Ovary (tissue), 3 donors: ENCODE measurements at regions not wholly inside any gene's neighbourhood (a gene's known extent, or its start where the extent isn't known, plus 50 kb on each side); places are given as distances from the start of the nearest gene placed in this dataset.

Experiments
- CTCF ChIP-seq, 3 donors: fragments of 450-650 bp in 2 of 3; fragments of 200-600 bp in 1 of 3; IDR thresholded peaks; one replicate each; pipeline versions ENCODE4 v1.5.1 to v1.8.0; 2016 to 2022; ENCODE audit warnings: antibody characterized with exemption in 3 of 3, mild to moderate bottlenecking in 1 of 3
- EP300 ChIP-seq: sonication (generic); formaldehyde crosslinking; IDR thresholded peaks from one replicate; pipeline ENCODE4 v1.6.1; 2017; ENCODE audit warnings: antibody characterized with exemption
- POLR2A ChIP-seq: fragments of 450-650 bp; IDR thresholded peaks from one replicate; pipeline ENCODE4 v1.6.1; 2017; ENCODE audit warnings: antibody characterized with exemption, mild to moderate bottlenecking, moderate library complexity
- donor health status: DM: no; HTN: no; CAD: no.

DNA sequence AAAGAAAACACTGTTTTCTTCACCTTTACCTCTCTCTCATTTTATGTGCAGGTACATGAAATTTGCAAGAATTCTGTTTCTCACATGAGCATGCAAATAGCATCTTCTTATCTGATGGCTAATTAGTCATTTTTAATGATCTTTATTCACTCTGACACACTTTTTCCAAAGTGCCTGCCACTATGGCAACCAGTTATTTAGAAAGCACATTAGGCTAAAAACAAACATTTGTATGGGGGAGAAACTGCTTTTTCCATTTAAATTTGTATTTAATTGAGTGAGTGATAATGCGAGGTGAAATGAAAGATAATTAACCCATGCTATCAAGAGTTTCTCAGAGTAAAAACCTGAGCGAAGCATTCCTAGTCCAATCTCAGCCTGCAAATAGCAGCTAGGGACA, 365.0 kb downstream of the MAT2B start:
- TF ChIP-seq CTCF (IDR thresholded peaks at IDR 0.05) (no peak), POLR2A (no peak), EP300 (no peak)
